ENCODE measurements at regions not wholly inside any gene's neighbourhood (a gene's known extent, or its start where the extent isn't known, plus 50 kb on each side); places are given as distances from the start of the nearest gene placed in this dataset.

GRCh38 chr6:137763886-137764285 lies 103.2 kb upstream of the TNFAIP3 start:
- no peak for ATAC-seq
- TF ChIP-seq, protein P1, sequence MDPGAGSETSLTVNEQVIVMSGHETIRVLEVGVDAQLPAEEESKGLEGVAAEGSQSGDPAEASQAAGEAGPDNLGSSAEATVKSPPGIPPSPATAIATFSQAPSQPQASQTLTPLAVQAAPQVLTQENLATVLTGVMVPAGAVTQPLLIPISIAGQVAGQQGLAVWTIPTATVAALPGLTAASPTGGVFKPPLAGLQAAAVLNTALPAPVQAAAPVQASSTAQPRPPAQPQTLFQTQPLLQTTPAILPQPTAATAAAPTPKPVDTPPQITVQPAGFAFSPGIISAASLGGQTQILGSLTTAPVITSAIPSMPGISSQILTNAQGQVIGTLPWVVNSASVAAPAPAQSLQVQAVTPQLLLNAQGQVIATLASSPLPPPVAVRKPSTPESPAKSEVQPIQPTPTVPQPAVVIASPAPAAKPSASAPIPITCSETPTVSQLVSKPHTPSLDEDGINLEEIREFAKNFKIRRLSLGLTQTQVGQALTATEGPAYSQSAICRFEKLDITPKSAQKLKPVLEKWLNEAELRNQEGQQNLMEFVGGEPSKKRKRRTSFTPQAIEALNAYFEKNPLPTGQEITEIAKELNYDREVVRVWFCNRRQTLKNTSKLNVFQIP (CRISPR knock-in tag; IDR thresholded peaks at IDR 0.05; ENCODE audit: borderline replicate concordance, low read depth): no peak
- TF ChIP-seq GLIS3 (CRISPR knock-in tag; IDR thresholded peaks at IDR 0.05): no peak
- TF ChIP-seq ESRRG (CRISPR knock-in tag; IDR thresholded peaks at IDR 0.05): no peak
- TF ChIP-seq TCF4 (CRISPR knock-in tag; IDR thresholded peaks at IDR 0.05; ENCODE audit: borderline replicate concordance): no peak
- no peak for TF ChIP-seq ZFP30 (CRISPR knock-in tag; IDR thresholded peaks at IDR 0.05)
- TF ChIP-seq PPARA (CRISPR knock-in tag; IDR thresholded peaks at IDR 0.05; ENCODE audit: borderline replicate concordance): no peak
- TF ChIP-seq BACH2 (CRISPR knock-in tag; IDR thresholded peaks at IDR 0.05; ENCODE audit: borderline replicate concordance): no peak
- no peak for TF ChIP-seq TOX (CRISPR knock-in tag; IDR thresholded peaks at IDR 0.05; ENCODE audit: borderline replicate concordance)
- no peak for TF ChIP-seq OSR1 (CRISPR knock-in tag; IDR thresholded peaks at IDR 0.05)
- TF ChIP-seq ZNF8 (CRISPR knock-in tag; IDR thresholded peaks at IDR 0.05): no peak
- TF ChIP-seq, protein P2, sequence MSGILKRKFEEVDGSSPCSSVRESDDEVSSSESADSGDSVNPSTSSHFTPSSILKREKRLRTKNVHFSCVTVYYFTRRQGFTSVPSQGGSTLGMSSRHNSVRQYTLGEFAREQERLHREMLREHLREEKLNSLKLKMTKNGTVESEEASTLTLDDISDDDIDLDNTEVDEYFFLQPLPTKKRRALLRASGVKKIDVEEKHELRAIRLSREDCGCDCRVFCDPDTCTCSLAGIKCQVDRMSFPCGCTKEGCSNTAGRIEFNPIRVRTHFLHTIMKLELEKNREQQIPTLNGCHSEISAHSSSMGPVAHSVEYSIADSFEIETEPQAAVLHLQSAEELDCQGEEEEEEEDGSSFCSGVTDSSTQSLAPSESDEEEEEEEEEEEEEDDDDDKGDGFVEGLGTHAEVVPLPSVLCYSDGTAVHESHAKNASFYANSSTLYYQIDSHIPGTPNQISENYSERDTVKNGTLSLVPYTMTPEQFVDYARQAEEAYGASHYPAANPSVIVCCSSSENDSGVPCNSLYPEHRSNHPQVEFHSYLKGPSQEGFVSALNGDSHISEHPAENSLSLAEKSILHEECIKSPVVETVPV (CRISPR knock-in tag; IDR thresholded peaks at IDR 0.05): no peak
- TF ChIP-seq CSDC2 (CRISPR knock-in tag; IDR thresholded peaks at IDR 0.05): no peak
- no peak for TF ChIP-seq ISL1 (CRISPR knock-in tag; IDR thresholded peaks at IDR 0.05)
- TF ChIP-seq ZNF565 (CRISPR knock-in tag; conservative IDR thresholded peaks at IDR 0.05; ENCODE audit: low read depth): no peak
- no peak for TF ChIP-seq RARB (CRISPR knock-in tag; IDR thresholded peaks at IDR 0.05)
- TF ChIP-seq ARNTL (CRISPR knock-in tag; IDR thresholded peaks at IDR 0.05; ENCODE audit: borderline replicate concordance, low read depth): no peak
- TF ChIP-seq TSHZ2 (CRISPR knock-in tag; IDR thresholded peaks at IDR 0.05): no peak

GRCh38 chr6:137764464-137764863 lies 102.6 kb upstream of the TNFAIP3 start:
- ATAC-seq: no peak
- TF ChIP-seq PPARA (CRISPR knock-in tag; IDR thresholded peaks at IDR 0.05; ENCODE audit: borderline replicate concordance) (no peak), ZNF8 (CRISPR knock-in tag; IDR thresholded peaks at IDR 0.05) (no peak), ZC3H10 (CRISPR knock-in tag; IDR thresholded peaks at IDR 0.05) (no peak), TCF4 (CRISPR knock-in tag; IDR thresholded peaks at IDR 0.05; ENCODE audit: borderline replicate concordance) (no peak), ZNF565 (CRISPR knock-in tag; conservative IDR thresholded peaks at IDR 0.05; ENCODE audit: low read depth) (no peak), CREB5 (CRISPR knock-in tag; IDR thresholded peaks at IDR 0.05; ENCODE audit: low read depth) (no peak), GLIS3 (CRISPR knock-in tag; IDR thresholded peaks at IDR 0.05) (no peak), ESRRG (CRISPR knock-in tag; IDR thresholded peaks at IDR 0.05) (no peak), BACH2 (CRISPR knock-in tag; IDR thresholded peaks at IDR 0.05; ENCODE audit: borderline replicate concordance) (no peak), CSDC2 (CRISPR knock-in tag; IDR thresholded peaks at IDR 0.05) (no peak), TOX (CRISPR knock-in tag; IDR thresholded peaks at IDR 0.05; ENCODE audit: borderline replicate concordance) (no peak), OSR1 (CRISPR knock-in tag; IDR thresholded peaks at IDR 0.05) (no peak), ZNF70 (CRISPR knock-in tag; IDR thresholded peaks at IDR 0.05) (no peak), ZFP3 (CRISPR knock-in tag; IDR thresholded peaks at IDR 0.05) (no peak)
- TF ChIP-seq, protein P3, sequence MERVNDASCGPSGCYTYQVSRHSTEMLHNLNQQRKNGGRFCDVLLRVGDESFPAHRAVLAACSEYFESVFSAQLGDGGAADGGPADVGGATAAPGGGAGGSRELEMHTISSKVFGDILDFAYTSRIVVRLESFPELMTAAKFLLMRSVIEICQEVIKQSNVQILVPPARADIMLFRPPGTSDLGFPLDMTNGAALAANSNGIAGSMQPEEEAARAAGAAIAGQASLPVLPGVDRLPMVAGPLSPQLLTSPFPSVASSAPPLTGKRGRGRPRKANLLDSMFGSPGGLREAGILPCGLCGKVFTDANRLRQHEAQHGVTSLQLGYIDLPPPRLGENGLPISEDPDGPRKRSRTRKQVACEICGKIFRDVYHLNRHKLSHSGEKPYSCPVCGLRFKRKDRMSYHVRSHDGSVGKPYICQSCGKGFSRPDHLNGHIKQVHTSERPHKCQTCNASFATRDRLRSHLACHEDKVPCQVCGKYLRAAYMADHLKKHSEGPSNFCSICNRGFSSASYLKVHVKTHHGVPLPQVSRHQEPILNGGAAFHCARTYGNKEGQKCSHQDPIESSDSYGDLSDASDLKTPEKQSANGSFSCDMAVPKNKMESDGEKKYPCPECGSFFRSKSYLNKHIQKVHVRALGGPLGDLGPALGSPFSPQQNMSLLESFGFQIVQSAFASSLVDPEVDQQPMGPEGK (CRISPR knock-in tag; IDR thresholded peaks at IDR 0.05; ENCODE audit: borderline replicate concordance): no peak
- TF ChIP-seq, protein P2 (CRISPR knock-in tag; IDR thresholded peaks at IDR 0.05): no peak
